WTC11 (cell line): ENCODE measurements at regions not wholly inside any gene's neighbourhood (a gene's known extent, or its start where the extent isn't known, plus 50 kb on each side); places are given as distances from the start of the nearest gene placed in this dataset.
A peak's percentile ranks its signal among the peaks of the same experiment; 100 is the strongest.

Experiments used
- ATAC-seq: fragments of 200-7000 bp; cut with Tn5 transposase; 2 replicates; pipeline ENCODE4 v1.10.0; 2021; ENCODE audit warnings: mild to moderate bottlenecking, moderate library complexity
- CTCF ChIA-PET: fragments of 300-600 bp; sonication (Branson Sonifier 250); formaldehyde crosslinking; loops from one replicate; lab custom pipeline; 2021; ENCODE audit warnings: antibody characterized with exemption; lab: Charles Lee
- POLR2A ChIA-PET: fragments of 350-600 bp; sonication (Branson Sonifier 250); formaldehyde crosslinking; loops from one replicate; lab custom pipeline; 2021; ENCODE audit warnings: antibody characterized with exemption; lab: Charles Lee
- DNase-seq: peaks from one replicate; pipeline ENCODE4 v3.0.0; 2021; ENCODE audit warnings: low spot score
- H3K27ac Mint-ChIP-seq: 2 replicates; pipeline ENCODE4 v1.8.0; 2021; ENCODE audit warnings: mixed read lengths
- H3K27me3 Mint-ChIP-seq: 2 replicates; pipeline ENCODE4 v1.8.0; 2021; ENCODE audit warnings: low read depth, mild to moderate bottlenecking, moderate library complexity, mixed read lengths
- H3K36me3 Mint-ChIP-seq: 2 replicates; pipeline ENCODE4 v1.8.0; 2021; ENCODE audit warnings: mixed read lengths
- H3K4me1 Mint-ChIP-seq: 2 replicates; pipeline ENCODE4 v1.8.0; 2022; ENCODE audit warnings: mixed read lengths
- H3K4me3 Mint-ChIP-seq: 2 replicates; pipeline ENCODE4 v1.8.0; 2021; ENCODE audit warnings: mild to moderate bottlenecking, moderate library complexity, mixed read lengths
- H3K9me3 Mint-ChIP-seq: 2 replicates; pipeline ENCODE4 v1.8.0; 2021; ENCODE audit warnings: mixed read lengths
- ATF3 ChIP-seq: sonication (generic); formaldehyde crosslinking; conservative IDR thresholded peaks from 2 replicates; pipeline ENCODE4 v1.8.1; 2022; ENCODE audit warnings: mild to moderate bottlenecking, missing genetic modification reagents
- CDX4 ChIP-seq: fragments of 250-450 bp; sonication (Bioruptor Pico); IDR thresholded peaks from 2 replicates; pipeline ENCODE4 v1.9.0; 2021; ENCODE audit warnings: moderate library complexity, mild to moderate bottlenecking, inconsistent platforms, borderline replicate concordance
- CREM ChIP-seq: sonication (generic); formaldehyde crosslinking; IDR thresholded peaks from 2 replicates; pipeline ENCODE4 v1.8.1; 2022; ENCODE audit warnings: mild to moderate bottlenecking, missing genetic modification reagents, moderate library complexity
- GRHL2 ChIP-seq: fragments of 250-450 bp; sonication (Bioruptor Pico); IDR thresholded peaks from 2 replicates; pipeline ENCODE4 v1.8.0; 2022; ENCODE audit warnings: mild to moderate bottlenecking, moderate library complexity; ENCODE audit not compliant: insufficient replicate concordance, severe bottlenecking
- HMGA2 ChIP-seq: fragments of 250-450 bp; sonication (Bioruptor Pico); IDR thresholded peaks from 2 replicates; pipeline ENCODE4 v1.4.0; 2021; ENCODE audit warnings: mild to moderate bottlenecking, moderate library complexity
- HMGXB4 ChIP-seq: sonication (generic); formaldehyde crosslinking; IDR thresholded peaks from 2 replicates; pipeline ENCODE4 v1.8.1; 2023; ENCODE audit warnings: mild to moderate bottlenecking, moderate library complexity, missing genetic modification reagents
- IRF2 ChIP-seq: sonication (generic); formaldehyde crosslinking; IDR thresholded peaks from 2 replicates; pipeline ENCODE4 v1.8.0; 2022; ENCODE audit warnings: low read depth, missing genetic modification reagents, borderline replicate concordance
- MAX ChIP-seq: sonication (generic); formaldehyde crosslinking; IDR thresholded peaks from 2 replicates; pipeline ENCODE4 v1.8.0; 2022; ENCODE audit warnings: mild to moderate bottlenecking, missing genetic modification reagents
- MXD4 ChIP-seq: fragments of 250-450 bp; sonication (Bioruptor Pico); IDR thresholded peaks from 2 replicates; pipeline ENCODE4 v1.8.0; 2021; ENCODE audit warnings: mild to moderate bottlenecking, moderate library complexity, borderline replicate concordance
- NFATC4 ChIP-seq: fragments of 250-450 bp; sonication (Bioruptor Pico); IDR thresholded peaks from 2 replicates; pipeline ENCODE4 v1.9.0; 2021; ENCODE audit warnings: mild to moderate bottlenecking
- NFE2L1 ChIP-seq: sonication (generic); formaldehyde crosslinking; IDR thresholded peaks from 2 replicates; pipeline ENCODE4 v1.8.1; 2023; ENCODE audit warnings: missing genetic modification reagents
- RELA ChIP-seq: sonication (generic); formaldehyde crosslinking; IDR thresholded peaks from 2 replicates; pipeline ENCODE4 v1.8.1; 2022; ENCODE audit warnings: missing genetic modification reagents, mild to moderate bottlenecking, borderline replicate concordance
- SMAD3 ChIP-seq: sonication (generic); formaldehyde crosslinking; IDR thresholded peaks from 2 replicates; pipeline ENCODE4 v1.8.0; 2022; ENCODE audit warnings: missing genetic modification reagents, mild to moderate bottlenecking, borderline replicate concordance
- SOX15 ChIP-seq: fragments of 250-450 bp; sonication (Bioruptor Pico); IDR thresholded peaks from 2 replicates; pipeline ENCODE4 v1.9.0; 2021; ENCODE audit warnings: mild to moderate bottlenecking
- SP1 ChIP-seq: sonication (generic); formaldehyde crosslinking; conservative IDR thresholded peaks from 2 replicates; pipeline ENCODE4 v1.8.1; 2022; ENCODE audit warnings: missing genetic modification reagents
- TCF7 ChIP-seq: sonication (generic); formaldehyde crosslinking; IDR thresholded peaks from 2 replicates; pipeline ENCODE4 v1.8.0; 2022; ENCODE audit warnings: mild to moderate bottlenecking, low read depth, missing genetic modification reagents, moderate library complexity
- TP53 ChIP-seq: sonication (generic); formaldehyde crosslinking; IDR thresholded peaks from 2 replicates; pipeline ENCODE4 v1.8.1; 2023; ENCODE audit warnings: mild to moderate bottlenecking, missing genetic modification reagents
- ZBTB43 ChIP-seq: sonication (generic); formaldehyde crosslinking; IDR thresholded peaks from 2 replicates; pipeline ENCODE4 v1.8.1; 2023; ENCODE audit warnings: mild to moderate bottlenecking, missing genetic modification reagents
- ZNF232 ChIP-seq: sonication (generic); formaldehyde crosslinking; IDR thresholded peaks from 2 replicates; pipeline ENCODE4 v1.8.0; 2022; ENCODE audit warnings: mild to moderate bottlenecking, missing genetic modification reagents
- ZNF263 ChIP-seq: sonication (generic); formaldehyde crosslinking; IDR thresholded peaks from 2 replicates; pipeline ENCODE4 v1.8.1; 2022; ENCODE audit warnings: low read depth, mild to moderate bottlenecking, moderate library complexity, missing genetic modification reagents
- ZNF317 ChIP-seq: sonication (generic); formaldehyde crosslinking; IDR thresholded peaks from 2 replicates; pipeline ENCODE4 v1.8.1; 2023; ENCODE audit warnings: low read depth, mild to moderate bottlenecking, moderate library complexity, missing genetic modification reagents, borderline replicate concordance
- ZNF532 ChIP-seq: fragments of 250-450 bp; sonication (Bioruptor Pico); IDR thresholded peaks from 2 replicates; pipeline ENCODE4 v1.9.0; 2021; ENCODE audit warnings: mild to moderate bottlenecking, borderline replicate concordance
- ZNF671 ChIP-seq: fragments of 250-450 bp; sonication (Bioruptor Pico); IDR thresholded peaks from 2 replicates; pipeline ENCODE4 v1.8.0; 2021; ENCODE audit warnings: mild to moderate bottlenecking

GRCh38 chr14:48127674-48128073 is 452.3 kb upstream of the MDGA2 start:
- H3K4me1 Mint-ChIP-seq, result peaks cover 5% of the 10 kb centered on the region
- no peak for ATAC-seq
- H3K27me3 Mint-ChIP-seq, result no peaks in the 10 kb centered on the region
- 0 out of 2 replicates have a peak, but pooled peaks cover 6% of the 10 kb centered on the region for H3K9me3 Mint-ChIP-seq
- CTCF ChIA-PET, result no interaction called here
- TF ChIP-seq ZNF232 (CRISPR knock-in tag), result no peak
- TF ChIP-seq RELA (CRISPR knock-in tag), result no peak
- TF ChIP-seq NFATC4, result no peak
- TF ChIP-seq ZNF263 (CRISPR knock-in tag), result no peak
- no peak for TF ChIP-seq ZNF671 (CRISPR knock-in tag)
- TF ChIP-seq ZNF532 (CRISPR knock-in tag), result no peak
- TF ChIP-seq IRF2 (CRISPR knock-in tag), result no peak
- TF ChIP-seq, all 79 proteins: peak for 0
- Mint-ChIP-seq H3K36me3 (no peaks in the 10 kb centered on the region), H3K4me3 (no peak overlapping the region), H3K27ac (no peak overlapping the region)
- POLR2A ChIA-PET, result no interaction called here
- no peak for DNase-seq

GRCh38 chr14:48125654-48126053 is 450.2 kb upstream of the MDGA2 start:
- peak; percentile 78 for ATAC-seq
- H3K27ac Mint-ChIP-seq, result no peak overlapping the region
- no peaks in the 10 kb centered on the region for H3K27me3 Mint-ChIP-seq
- no peaks in the 10 kb centered on the region for H3K9me3 Mint-ChIP-seq
- H3K4me3 Mint-ChIP-seq, result no peak overlapping the region
- no peak for DNase-seq
- CTCF ChIA-PET, result no interaction called here
- TF ChIP-seq MAX (CRISPR knock-in tag), result no peak
- TF ChIP-seq SP1, result no peak
- no peak for TF ChIP-seq ZNF317 (CRISPR knock-in tag)
- no peak for TF ChIP-seq TCF7 (CRISPR knock-in tag)
- TF ChIP-seq ZNF532 (CRISPR knock-in tag), result no peak
- no peak for TF ChIP-seq CDX4
- no peak for TF ChIP-seq NFE2L1 (CRISPR knock-in tag)
- TF ChIP-seq HMGXB4, result no peak
- no peak for TF ChIP-seq ZBTB43
- no peak for TF ChIP-seq HMGA2 (CRISPR knock-in tag)
- no peak for TF ChIP-seq SOX15
- TF ChIP-seq CREM (CRISPR knock-in tag), result no peak
- TF ChIP-seq ATF3 (CRISPR knock-in tag), result no peak
- TF ChIP-seq MXD4 (CRISPR knock-in tag), result no peak
- TF ChIP-seq TP53 (CRISPR knock-in tag), result no peak
- TF ChIP-seq SMAD3 (CRISPR knock-in tag), result no peak
- no peak for TF ChIP-seq ZNF263 (CRISPR knock-in tag)
- no peak for TF ChIP-seq GRHL2
- H3K4me1 Mint-ChIP-seq, result peaks cover 5% of the 10 kb centered on the region
- POLR2A ChIA-PET, result no interaction called here
- no peaks in the 10 kb centered on the region for H3K36me3 Mint-ChIP-seq
